GM12878 (cell line): ENCODE measurements at regions not wholly inside any gene's neighbourhood (a gene's known extent, or its start where the extent isn't known, plus 50 kb on each side); places are given as distances from the start of the nearest gene placed in this dataset.

Experiments used
- NFIC ChIP-seq: IDR thresholded peaks from 2 replicates; pipeline ENCODE4 v1.6.1; 2012; ENCODE audit warnings: low read depth, mild to moderate bottlenecking, inconsistent platforms, low read length, moderate library complexity
- RBBP5 ChIP-seq: fragments of 200-600 bp; sonication (generic); conservative IDR thresholded peaks from 2 replicates; pipeline ENCODE4 v1.6.1; 2016
- RUNX3 ChIP-seq: IDR thresholded peaks from 2 replicates; pipeline ENCODE4 v1.6.1; 2012; ENCODE audit warnings: low read length, inconsistent platforms
- TF ChIP-seq, protein P1 (sequence below): fragments of 450-650 bp; IDR thresholded peaks from 2 replicates; pipeline ENCODE4 v1.6.1; 2017; ENCODE audit warnings: mild to moderate bottlenecking, low read depth, inconsistent platforms; ENCODE audit not compliant: poor library complexity, severe bottlenecking
- TF ChIP-seq, protein P2 (sequence below): fragments of 450-650 bp; IDR thresholded peaks from 2 replicates; pipeline ENCODE4 v1.6.1; 2018; ENCODE audit warnings: mild to moderate bottlenecking, low read depth, moderate library complexity; ENCODE audit not compliant: partially characterized antibody
- TF ChIP-seq, protein P3 (sequence below): fragments of 450-650 bp; IDR thresholded peaks from 2 replicates; pipeline ENCODE4 v1.6.1; 2017; ENCODE audit warnings: mild to moderate bottlenecking, moderate library complexity

DNA sequence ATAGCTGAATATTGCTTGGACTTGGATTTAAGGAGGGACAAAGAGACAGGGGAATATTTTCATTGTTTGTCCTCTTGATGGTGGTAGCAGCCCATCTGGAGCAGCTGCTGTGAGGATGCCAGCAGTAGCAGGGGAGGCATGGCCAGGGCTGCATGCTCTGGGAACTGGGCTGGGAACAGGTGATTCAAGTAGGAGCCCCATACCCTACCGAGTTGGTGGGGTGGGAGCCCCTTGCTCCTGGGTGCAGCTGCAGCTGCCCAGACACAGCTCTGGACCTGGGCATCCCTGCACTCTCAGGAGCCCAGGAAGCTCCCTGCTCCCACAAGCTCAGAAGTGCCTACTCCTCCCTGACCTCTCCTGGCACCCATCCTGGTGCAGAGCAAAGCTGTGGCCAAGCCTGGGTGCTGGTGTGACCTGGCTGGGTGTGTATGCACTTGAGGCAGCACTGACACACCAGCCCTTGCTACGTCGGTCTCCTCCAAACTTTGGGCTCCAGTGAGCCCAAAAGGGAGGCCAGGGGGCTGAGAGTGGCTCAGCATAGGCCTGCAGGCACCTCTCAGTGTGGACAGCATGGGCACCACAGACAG, 341.8 kb upstream of the CCDC179 start (continued):
- TF ChIP-seq, protein P1, sequence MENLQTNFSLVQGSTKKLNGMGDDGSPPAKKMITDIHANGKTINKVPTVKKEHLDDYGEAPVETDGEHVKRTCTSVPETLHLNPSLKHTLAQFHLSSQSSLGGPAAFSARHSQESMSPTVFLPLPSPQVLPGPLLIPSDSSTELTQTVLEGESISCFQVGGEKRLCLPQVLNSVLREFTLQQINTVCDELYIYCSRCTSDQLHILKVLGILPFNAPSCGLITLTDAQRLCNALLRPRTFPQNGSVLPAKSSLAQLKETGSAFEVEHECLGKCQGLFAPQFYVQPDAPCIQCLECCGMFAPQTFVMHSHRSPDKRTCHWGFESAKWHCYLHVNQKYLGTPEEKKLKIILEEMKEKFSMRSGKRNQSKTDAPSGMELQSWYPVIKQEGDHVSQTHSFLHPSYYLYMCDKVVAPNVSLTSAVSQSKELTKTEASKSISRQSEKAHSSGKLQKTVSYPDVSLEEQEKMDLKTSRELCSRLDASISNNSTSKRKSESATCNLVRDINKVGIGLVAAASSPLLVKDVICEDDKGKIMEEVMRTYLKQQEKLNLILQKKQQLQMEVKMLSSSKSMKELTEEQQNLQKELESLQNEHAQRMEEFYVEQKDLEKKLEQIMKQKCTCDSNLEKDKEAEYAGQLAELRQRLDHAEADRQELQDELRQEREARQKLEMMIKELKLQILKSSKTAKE, result no peak
- TF ChIP-seq NFIC, result no peak
- TF ChIP-seq RBBP5, result no peak
- TF ChIP-seq, protein P2, sequence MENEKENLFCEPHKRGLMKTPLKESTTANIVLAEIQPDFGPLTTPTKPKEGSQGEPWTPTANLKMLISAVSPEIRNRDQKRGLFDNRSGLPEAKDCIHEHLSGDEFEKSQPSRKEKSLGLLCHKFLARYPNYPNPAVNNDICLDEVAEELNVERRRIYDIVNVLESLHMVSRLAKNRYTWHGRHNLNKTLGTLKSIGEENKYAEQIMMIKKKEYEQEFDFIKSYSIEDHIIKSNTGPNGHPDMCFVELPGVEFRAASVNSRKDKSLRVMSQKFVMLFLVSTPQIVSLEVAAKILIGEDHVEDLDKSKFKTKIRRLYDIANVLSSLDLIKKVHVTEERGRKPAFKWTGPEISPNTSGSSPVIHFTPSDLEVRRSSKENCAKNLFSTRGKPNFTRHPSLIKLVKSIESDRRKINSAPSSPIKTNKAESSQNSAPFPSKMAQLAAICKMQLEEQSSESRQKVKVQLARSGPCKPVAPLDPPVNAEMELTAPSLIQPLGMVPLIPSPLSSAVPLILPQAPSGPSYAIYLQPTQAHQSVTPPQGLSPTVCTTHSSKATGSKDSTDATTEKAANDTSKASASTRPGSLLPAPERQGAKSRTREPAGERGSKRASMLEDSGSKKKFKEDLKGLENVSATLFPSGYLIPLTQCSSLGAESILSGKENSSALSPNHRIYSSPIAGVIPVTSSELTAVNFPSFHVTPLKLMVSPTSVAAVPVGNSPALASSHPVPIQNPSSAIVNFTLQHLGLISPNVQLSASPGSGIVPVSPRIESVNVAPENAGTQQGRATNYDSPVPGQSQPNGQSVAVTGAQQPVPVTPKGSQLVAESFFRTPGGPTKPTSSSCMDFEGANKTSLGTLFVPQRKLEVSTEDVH, result no peak
- TF ChIP-seq, protein P3, sequence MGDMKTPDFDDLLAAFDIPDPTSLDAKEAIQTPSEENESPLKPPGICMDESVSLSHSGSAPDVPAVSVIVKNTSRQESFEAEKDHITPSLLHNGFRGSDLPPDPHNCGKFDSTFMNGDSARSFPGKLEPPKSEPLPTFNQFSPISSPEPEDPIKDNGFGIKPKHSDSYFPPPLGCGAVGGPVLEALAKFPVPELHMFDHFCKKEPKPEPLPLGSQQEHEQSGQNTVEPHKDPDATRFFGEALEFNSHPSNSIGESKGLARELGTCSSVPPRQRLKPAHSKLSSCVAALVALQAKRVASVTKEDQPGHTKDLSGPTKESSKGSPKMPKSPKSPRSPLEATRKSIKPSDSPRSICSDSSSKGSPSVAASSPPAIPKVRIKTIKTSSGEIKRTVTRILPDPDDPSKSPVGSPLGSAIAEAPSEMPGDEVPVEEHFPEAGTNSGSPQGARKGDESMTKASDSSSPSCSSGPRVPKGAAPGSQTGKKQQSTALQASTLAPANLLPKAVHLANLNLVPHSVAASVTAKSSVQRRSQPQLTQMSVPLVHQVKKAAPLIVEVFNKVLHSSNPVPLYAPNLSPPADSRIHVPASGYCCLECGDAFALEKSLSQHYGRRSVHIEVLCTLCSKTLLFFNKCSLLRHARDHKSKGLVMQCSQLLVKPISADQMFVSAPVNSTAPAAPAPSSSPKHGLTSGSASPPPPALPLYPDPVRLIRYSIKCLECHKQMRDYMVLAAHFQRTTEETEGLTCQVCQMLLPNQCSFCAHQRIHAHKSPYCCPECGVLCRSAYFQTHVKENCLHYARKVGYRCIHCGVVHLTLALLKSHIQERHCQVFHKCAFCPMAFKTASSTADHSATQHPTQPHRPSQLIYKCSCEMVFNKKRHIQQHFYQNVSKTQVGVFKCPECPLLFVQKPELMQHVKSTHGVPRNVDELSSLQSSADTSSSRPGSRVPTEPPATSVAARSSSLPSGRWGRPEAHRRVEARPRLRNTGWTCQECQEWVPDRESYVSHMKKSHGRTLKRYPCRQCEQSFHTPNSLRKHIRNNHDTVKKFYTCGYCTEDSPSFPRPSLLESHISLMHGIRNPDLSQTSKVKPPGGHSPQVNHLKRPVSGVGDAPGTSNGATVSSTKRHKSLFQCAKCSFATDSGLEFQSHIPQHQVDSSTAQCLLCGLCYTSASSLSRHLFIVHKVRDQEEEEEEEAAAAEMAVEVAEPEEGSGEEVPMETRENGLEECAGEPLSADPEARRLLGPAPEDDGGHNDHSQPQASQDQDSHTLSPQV, result no peak
- no peak for TF ChIP-seq RUNX3
